ENCODE measurements at regions not wholly inside any gene's neighbourhood (a gene's known extent, or its start where the extent isn't known, plus 50 kb on each side); places are given as distances from the start of the nearest gene placed in this dataset.

- CTCF ChIA-PET: no interaction called here
- RAD21 ChIA-PET (ENCODE audit: unreplicated experiment): no interaction called here
Observed at GRCh38 chr5:73274881-73275663, 102.1 kb downstream of the TMEM174 start.

More at GRCh38 chr5:73274881-73275663, 102.1 kb downstream of the TMEM174 start:
- intact Hi-C loops (cut with micrococcal nuclease; ENCODE audit: unreplicated experiment): no loop called here
- TF ChIP-seq PKNOX1 (IDR thresholded peaks at IDR 0.05): no peak
- no peak for TF ChIP-seq EED (IDR thresholded peaks at IDR 0.05; ENCODE audit: low read depth)
- TF ChIP-seq PBX3 (IDR thresholded peaks at IDR 0.05; ENCODE audit: insufficient replicate concordance, low read depth, low read length): no peak
- no peak for TF ChIP-seq ATF2 (IDR thresholded peaks at IDR 0.05; ENCODE audit: low read length)
- no peak for TF ChIP-seq RB1 (IDR thresholded peaks at IDR 0.05; ENCODE audit: borderline replicate concordance)
- TF ChIP-seq MLLT1 (IDR thresholded peaks at IDR 0.05): no peak
- no peak for TF ChIP-seq MYC (IDR thresholded peaks at IDR 0.05; ENCODE audit: insufficient read depth, insufficient read length, insufficient replicate concordance, low read length, severe bottlenecking)
- TF ChIP-seq MXI1 (IDR thresholded peaks at IDR 0.05; ENCODE audit: low read depth, low read length): no peak
- TF ChIP-seq ZNF24 (IDR thresholded peaks at IDR 0.05): no peak
- no peak for TF ChIP-seq MTA3 (IDR thresholded peaks at IDR 0.05; ENCODE audit: borderline replicate concordance, low read length)
- no peak for TF ChIP-seq MAX (IDR thresholded peaks at IDR 0.05; ENCODE audit: low read depth, low read length)
- no peak for TF ChIP-seq ZNF592 (IDR thresholded peaks at IDR 0.05)
- TF ChIP-seq RFX5 (IDR thresholded peaks at IDR 0.05; ENCODE audit: low read depth, low read length): no peak
- no peak for TF ChIP-seq SREBF1 (IDR thresholded peaks at IDR 0.05; ENCODE audit: low read length)
- 32% methylated on average over 15 of the region's 15 CpGs for WGBS (ENCODE audit: insufficient coverage, insufficient replicate concordance, low lambda C conversion rate, missing lambda C conversion rate)
- DNase-seq (ENCODE audit: low read depth, low spot score) (no peak), ATAC-seq (no peak), FAIRE-seq (no peak)
- Histone ChIP-seq H3K79me2 (ENCODE audit: control insufficient read depth, insufficient read depth, low read length) (no peaks in the 10 kb centered on the region), H3K9ac (ENCODE audit: control insufficient read depth, insufficient read depth, low read length) (no peak overlapping the region), H3K36me3 (ENCODE audit: control insufficient read depth in 2 of 2, insufficient read depth in 2 of 2, low read length in 1 of 2) (no peaks in the 10 kb centered on the region), H3K4me2 (ENCODE audit: control insufficient read depth, insufficient read depth) (no peak overlapping the region), H3K27me3 (replicated peaks in 1 of 2; ENCODE audit: control insufficient read depth in 2 of 2, insufficient read depth in 2 of 2, low read length in 1 of 2) (peaks cover 2 to 7% of the 10 kb centered on the region in 2 experiments; a peak in 2 of 4 replicates), H2AFZ (ENCODE audit: control insufficient read depth, low read depth, low read length) (no peak overlapping the region), H4K20me1 (ENCODE audit: control insufficient read depth, insufficient read depth) (no peaks in the 10 kb centered on the region), H3K4me3 (no peak overlapping the region), H3K4me1 (ENCODE audit: control insufficient read depth, insufficient read depth, low read length) (no peaks in the 10 kb centered on the region), H3K27ac (ENCODE audit: control insufficient read depth, insufficient read depth) (no peak overlapping the region), H3K9me3 (replicated peaks; ENCODE audit: control insufficient read depth, insufficient read depth, low read length) (no peaks in the 10 kb centered on the region)
- SMC1A ChIA-PET (ENCODE audit: uncharacterized antibody, unreplicated experiment): interaction anchor here (1.2 kb wide), 1 partner anchor 10 kb away, joined by 3 read pairs; no protein-coding TSS in a partner anchor
- POLR2A ChIA-PET: no interaction called here
- in situ Hi-C loops (cut with MboI): no loop called here
- no TSS peak for BruUV-seq (replicated peaks)
